Mesenchymal stem cell (in vitro differentiated cells and primary cell): ENCODE measurements at regions not wholly inside any gene's neighbourhood (a gene's known extent, or its start where the extent isn't known, plus 50 kb on each side); places are given as distances from the start of the nearest gene placed in this dataset.

Source experiments
- DNase-seq: peaks from one replicate; pipeline ENCODE4 v3.0.0-alpha.2; 2013
- H2AFZ ChIP-seq: one replicate; pipeline ENCODE4 v1.6.1; 2013; ENCODE audit warnings: low read depth, mild to moderate bottlenecking, control low read depth, inconsistent platforms, low read length, moderate library complexity
- H2AK5ac ChIP-seq: 2 replicates; pipeline ENCODE4 v1.6.1; 2013; ENCODE audit warnings: low read length, moderate library complexity, mild to moderate bottlenecking, inconsistent platforms; ENCODE audit not compliant: severe bottlenecking
- H2BK120ac ChIP-seq: one replicate; pipeline ENCODE4 v1.6.1; 2013; ENCODE audit warnings: low read depth, mild to moderate bottlenecking, inconsistent platforms, low read length, moderate library complexity
- H2BK12ac ChIP-seq, 2 experiments: one replicate each; pipeline ENCODE4 v1.6.1; 2013; ENCODE audit warnings: inconsistent platforms in 2 of 2, low read length in 2 of 2, mild to moderate bottlenecking in 2 of 2, moderate library complexity in 2 of 2, control low read depth in 1 of 2
- H2BK15ac ChIP-seq: one replicate; pipeline ENCODE4 v1.6.1; 2013; ENCODE audit warnings: mild to moderate bottlenecking, low read depth, inconsistent platforms; ENCODE audit not compliant: poor library complexity, severe bottlenecking
- H2BK5ac ChIP-seq: 2 replicates; pipeline ENCODE4 v1.6.1; 2013; ENCODE audit warnings: low read depth, mild to moderate bottlenecking, low read length, control low read depth, inconsistent platforms; ENCODE audit not compliant: poor library complexity, severe bottlenecking
- H3K14ac ChIP-seq, 2 experiments: one replicate each; pipeline ENCODE4 v1.6.1; 2013; ENCODE audit warnings: inconsistent platforms in 2 of 2, low read length in 2 of 2, control low read depth in 1 of 2, mild to moderate bottlenecking in 1 of 2, moderate library complexity in 1 of 2
- H3K18ac ChIP-seq, 2 experiments: one replicate each; pipeline ENCODE4 v1.6.1; 2013; ENCODE audit warnings: inconsistent platforms in 2 of 2, low read length in 2 of 2, control low read depth in 1 of 2, low read depth in 1 of 2, mild to moderate bottlenecking in 1 of 2
- H3K23ac ChIP-seq, 2 experiments: one replicate each; pipeline ENCODE4 v1.6.1; 2013; ENCODE audit warnings: inconsistent platforms in 2 of 2, low read length in 2 of 2, mild to moderate bottlenecking in 2 of 2, moderate library complexity in 2 of 2, control low read depth in 1 of 2
- H3K27ac ChIP-seq: 2 replicates; pipeline ENCODE4 v1.5.1; 2013; ENCODE audit warnings: mild to moderate bottlenecking, moderate library complexity, low read length, control low read depth, inconsistent platforms; ENCODE audit not compliant: poor library complexity, severe bottlenecking
- H3K27me3 ChIP-seq, 2 experiments: 2 replicates each; pipeline versions ENCODE4 v1.6.1 to v1.7.0; 2013; ENCODE audit warnings: low read length in 2 of 2, mild to moderate bottlenecking in 2 of 2, moderate library complexity in 2 of 2, control low read depth in 1 of 2, inconsistent platforms in 1 of 2; ENCODE audit not compliant: control insufficient read depth in 1 of 2, insufficient read depth in 1 of 2
- H3K36me3 ChIP-seq, 2 experiments: 2 replicates each; pipeline versions ENCODE4 v1.6.1 to v1.7.0; 2013; ENCODE audit warnings: low read length in 2 of 2, control low read depth in 1 of 2, inconsistent platforms in 1 of 2, low read depth in 1 of 2, mild to moderate bottlenecking in 1 of 2; ENCODE audit not compliant: insufficient read depth in 2 of 2, control insufficient read depth in 1 of 2
- H3K4ac ChIP-seq, 2 experiments: one replicate each; pipeline ENCODE4 v1.6.1; 2013; ENCODE audit warnings: inconsistent platforms in 2 of 2, low read length in 2 of 2, mild to moderate bottlenecking in 2 of 2, moderate library complexity in 2 of 2, control low read depth in 1 of 2, low read depth in 1 of 2
- H3K4me1 ChIP-seq: 2 replicates; pipeline ENCODE4 v1.6.1; 2013; ENCODE audit warnings: low read depth, low read length, control low read depth; ENCODE audit not compliant: control insufficient read depth, insufficient read depth
- H3K4me2 ChIP-seq: 2 replicates; pipeline ENCODE4 v1.6.1; 2013; ENCODE audit warnings: low read length, mild to moderate bottlenecking, inconsistent platforms; ENCODE audit not compliant: poor library complexity, severe bottlenecking
- H3K4me3 ChIP-seq, 2 experiments: 2 replicates each; pipeline versions ENCODE4 v1.5.1 to v1.7.0; 2013; ENCODE audit warnings: low read length in 2 of 2, mild to moderate bottlenecking in 2 of 2, control low read depth in 1 of 2, low read depth in 1 of 2; ENCODE audit not compliant: insufficient read depth in 1 of 2
- H3K79me1 ChIP-seq: replicated peaks from 2 replicates; pipeline ENCODE4 v1.6.1; 2013; ENCODE audit warnings: mild to moderate bottlenecking, control low read depth, low read length, inconsistent platforms; ENCODE audit not compliant: poor library complexity, severe bottlenecking
- H3K9ac ChIP-seq: 2 replicates; pipeline ENCODE4 v1.7.0; 2013; ENCODE audit warnings: mild to moderate bottlenecking, low read length, moderate library complexity
- H3K9me3 ChIP-seq: 2 replicates; pipeline ENCODE4 v1.7.0; 2013; ENCODE audit warnings: mild to moderate bottlenecking, low read length; ENCODE audit not compliant: control insufficient read depth
- H4K8ac ChIP-seq: one replicate; pipeline ENCODE4 v1.6.1; 2013; ENCODE audit warnings: inconsistent platforms, mild to moderate bottlenecking, low read length, moderate library complexity
- H4K91ac ChIP-seq: one replicate; pipeline ENCODE4 v1.6.1; 2013; ENCODE audit warnings: mild to moderate bottlenecking, low read length, inconsistent platforms
- WGBS: methylation state at CpG from one replicate; pipeline ENCODE4 v1.1.7; 2013; ENCODE audit warnings: mixed read lengths; 5-methylcytosine and 5-hydroxymethylcytosine counted together

DNA sequence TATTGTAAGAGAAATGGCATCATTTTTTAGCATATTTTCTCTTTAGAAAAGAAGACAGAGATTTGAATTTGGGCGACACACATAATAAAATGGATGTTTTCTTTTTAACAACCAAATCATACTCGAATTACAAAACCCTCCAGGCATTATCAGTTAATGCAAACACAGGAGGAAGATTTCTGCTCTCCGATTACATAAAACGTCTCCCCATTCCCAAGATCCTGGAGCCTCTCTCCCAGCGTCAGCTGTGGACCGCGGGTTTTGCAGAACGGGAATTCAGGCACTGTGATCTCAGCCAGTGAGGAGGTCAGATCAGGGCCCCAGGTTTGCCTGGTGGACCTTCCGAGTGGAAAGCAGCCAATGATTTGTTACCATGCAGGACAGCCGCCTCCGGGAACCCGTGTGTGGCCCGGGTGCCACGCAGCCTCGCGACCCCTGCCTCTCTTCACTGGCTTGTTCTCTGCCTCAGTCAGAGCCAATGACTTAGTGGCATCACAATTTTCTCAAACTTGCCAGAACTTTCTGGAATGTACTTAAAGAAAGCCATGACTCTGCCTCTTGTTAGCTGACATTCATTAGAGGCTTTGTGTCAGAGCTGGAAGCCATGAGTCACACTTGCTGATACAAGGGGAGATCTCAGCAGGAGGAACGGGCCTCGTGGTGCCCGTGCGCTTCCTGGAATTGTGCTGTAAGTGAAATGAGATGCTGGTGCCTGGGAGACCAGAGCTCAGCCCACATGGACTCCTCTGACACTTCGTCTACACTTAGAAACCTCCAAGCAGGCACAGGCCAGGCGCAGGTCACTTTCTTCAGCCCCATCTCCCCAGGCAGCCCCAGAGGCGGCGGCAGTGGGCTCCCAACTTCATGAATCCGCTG lies 246.1 kb downstream of the KLF6 start:
- peak overlapping the region in 1 of 2 experiments; percentile 19 for H3K14ac ChIP-seq
- peak overlapping the region; percentile 94 for H2AK5ac ChIP-seq
- H2BK5ac ChIP-seq: peak overlapping the region; percentile 91
- H3K4ac ChIP-seq: peak overlapping the region in 1 of 2 experiments; percentile 70
- peak overlapping the region in 1 of 2 experiments; percentile 8 for H3K4me3 ChIP-seq
- peak overlapping the region; percentile 2 for H3K4me2 ChIP-seq
- H3K9me3 ChIP-seq: no peaks in the 10 kb centered on the region
- H3K9ac ChIP-seq: peak overlapping the region; percentile 36
- H3K23ac ChIP-seq: no peak overlapping the region
- peak overlapping the region; percentile 93 for H3K27ac ChIP-seq
- H3K4me1 ChIP-seq: peaks cover 27% of the 10 kb centered on the region
- H2BK12ac ChIP-seq: peak overlapping the region; percentile 70 to 86
- no peaks in the 10 kb centered on the region for H3K36me3 ChIP-seq
- DNase-seq: peak; percentile 95
- H3K18ac ChIP-seq: peak overlapping the region; percentile 58 to 89
- 74% methylated on average over 25 of the region's 25 CpGs for WGBS
- peak overlapping the region; percentile 46 for H2AFZ ChIP-seq
- no peaks in the 10 kb centered on the region for H3K27me3 ChIP-seq
- H3K79me1 ChIP-seq: peaks cover 2% of the 10 kb centered on the region
- peak overlapping the region; percentile 76 for H4K8ac ChIP-seq
- H2BK120ac ChIP-seq: peak overlapping the region; percentile 29
- peak overlapping the region; percentile 60 for H2BK15ac ChIP-seq
- H4K91ac ChIP-seq: peak overlapping the region; percentile 57

DNA sequence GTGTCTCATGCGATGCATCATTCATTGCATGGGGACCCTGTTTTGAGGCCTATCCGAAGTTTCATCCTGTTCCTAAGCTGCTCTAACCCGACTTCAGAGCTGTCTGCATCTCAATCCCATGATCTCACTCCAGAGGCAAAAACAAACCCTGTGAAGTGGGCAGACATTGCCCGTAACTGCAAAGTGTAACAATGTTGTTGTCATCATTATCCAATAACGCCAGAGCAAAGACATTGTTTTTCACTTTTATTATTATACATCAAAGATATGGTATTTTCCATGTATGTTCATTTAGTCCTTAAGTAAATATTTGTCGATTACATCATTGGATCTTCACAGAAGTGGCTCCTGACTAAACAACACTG lies 246.7 kb downstream of the KLF6 start:
- H2AFZ ChIP-seq: no peak overlapping the region
- H3K23ac ChIP-seq: no peak overlapping the region
- H3K14ac ChIP-seq: no peak overlapping the region
- peak overlapping the region; percentile 0 to 61 for H2BK12ac ChIP-seq
- peak overlapping the region; percentile 85 for H2AK5ac ChIP-seq
- H3K4me1 ChIP-seq: peaks cover 29% of the 10 kb centered on the region
- H3K4me3 ChIP-seq: no peak overlapping the region
- H2BK120ac ChIP-seq: no peak overlapping the region
- H3K27ac ChIP-seq: peak overlapping the region; percentile 93
- peak overlapping the region in 1 of 2 experiments; percentile 59 for H3K4ac ChIP-seq
- WGBS: 72% methylated on average over 4 of the region's 6 CpGs
- peak overlapping the region; percentile 48 for H4K8ac ChIP-seq
- peaks cover 2% of the 10 kb centered on the region for H3K79me1 ChIP-seq
- H3K9me3 ChIP-seq: no peaks in the 10 kb centered on the region
- peak overlapping the region; percentile 33 for H2BK5ac ChIP-seq
- no peak overlapping the region for H3K9ac ChIP-seq
- no peak overlapping the region for H3K4me2 ChIP-seq
- H3K36me3 ChIP-seq: no peaks in the 10 kb centered on the region
- peak overlapping the region; percentile 35 for H4K91ac ChIP-seq
- DNase-seq: peak; percentile 58
- peak overlapping the region; percentile 37 for H2BK15ac ChIP-seq
- no peaks in the 10 kb centered on the region for H3K27me3 ChIP-seq
- H3K18ac ChIP-seq: peak overlapping the region in 1 of 2 experiments; percentile 58

DNA sequence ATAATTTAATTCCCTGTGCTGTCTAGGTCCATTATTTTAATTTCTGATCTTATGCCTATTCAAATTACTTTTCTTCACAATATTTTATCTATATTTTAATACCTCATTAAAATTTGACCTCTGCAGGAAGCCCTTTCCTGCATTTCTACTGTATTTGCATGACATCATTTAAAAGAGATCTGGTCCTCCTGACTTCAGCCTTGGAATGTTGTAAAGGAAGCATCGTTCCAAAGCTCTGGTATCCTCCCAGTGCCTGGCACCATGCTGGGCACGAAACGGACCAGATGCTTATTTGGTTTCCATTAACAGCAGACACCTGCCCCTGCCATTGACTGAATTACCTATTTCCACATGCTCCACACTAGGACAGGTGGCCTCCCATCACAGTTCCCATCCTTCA lies 247.5 kb downstream of the KLF6 start:
- H2BK5ac ChIP-seq: no peak overlapping the region
- H3K36me3 ChIP-seq: no peaks in the 10 kb centered on the region
- no peak overlapping the region for H2BK120ac ChIP-seq
- no peak overlapping the region for H3K9ac ChIP-seq
- H2AK5ac ChIP-seq: peak overlapping the region; percentile 85
- H4K8ac ChIP-seq: no peak overlapping the region
- peak overlapping the region in 1 of 2 experiments; percentile 60 for H2BK12ac ChIP-seq
- no peak overlapping the region for H3K4ac ChIP-seq
- H2AFZ ChIP-seq: no peak overlapping the region
- no peak overlapping the region for H3K4me2 ChIP-seq
- no peak overlapping the region for H3K4me3 ChIP-seq
- no peak overlapping the region for H3K14ac ChIP-seq
- no peaks in the 10 kb centered on the region for H3K27me3 ChIP-seq
- no peak for DNase-seq
- peaks cover 2% of the 10 kb centered on the region for H3K79me1 ChIP-seq
- H3K18ac ChIP-seq: no peak overlapping the region
- no peak overlapping the region for H4K91ac ChIP-seq
- peak overlapping the region; percentile 93 for H3K27ac ChIP-seq
- H3K9me3 ChIP-seq: no peaks in the 10 kb centered on the region
- WGBS: 85% methylated on average over 3 of the region's 3 CpGs
- no peak overlapping the region for H2BK15ac ChIP-seq
- peaks cover 35% of the 10 kb centered on the region for H3K4me1 ChIP-seq
- no peak overlapping the region for H3K23ac ChIP-seq

DNA sequence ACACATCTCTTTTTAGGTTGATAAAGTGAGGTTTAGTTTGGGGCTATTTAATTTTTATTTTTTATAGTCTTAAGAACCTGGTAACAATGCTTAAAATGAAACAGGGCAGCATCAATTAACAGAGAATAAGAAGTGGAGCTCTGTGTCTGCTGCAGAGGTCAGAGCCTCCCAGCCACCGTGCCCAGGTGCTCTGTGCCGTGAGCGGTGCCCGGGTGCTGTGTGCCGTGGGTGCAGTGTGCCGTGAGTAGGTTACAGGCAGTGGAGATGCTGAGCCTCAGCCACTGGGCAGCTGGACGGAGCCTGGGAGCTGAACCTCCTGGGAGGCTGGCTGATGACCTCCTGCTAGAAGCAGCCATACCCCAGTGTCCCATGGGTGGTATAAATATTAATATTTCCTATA lies 250.0 kb downstream of the KLF6 start:
- no peak overlapping the region for H3K9ac ChIP-seq
- peak overlapping the region; percentile 47 for H2AK5ac ChIP-seq
- H2BK5ac ChIP-seq: no peak overlapping the region
- no peak overlapping the region for H3K4me3 ChIP-seq
- H3K27ac ChIP-seq: no peak overlapping the region
- H2BK12ac ChIP-seq: no peak overlapping the region
- H3K4me1 ChIP-seq: peaks cover 39% of the 10 kb centered on the region
- peaks cover 1% of the 10 kb centered on the region for H3K79me1 ChIP-seq
- H4K91ac ChIP-seq: peak overlapping the region; percentile 83
- DNase-seq: no peak
- H3K14ac ChIP-seq: peak overlapping the region in 1 of 2 experiments; percentile 75
- H3K23ac ChIP-seq: peak overlapping the region in 1 of 2 experiments; percentile 51
- H2BK120ac ChIP-seq: no peak overlapping the region
- no peaks in the 10 kb centered on the region for H3K27me3 ChIP-seq
- no peak overlapping the region for H3K4me2 ChIP-seq
- H3K4ac ChIP-seq: no peak overlapping the region
- 97% methylated on average over 7 of the region's 7 CpGs for WGBS
- no peak overlapping the region for H2BK15ac ChIP-seq
- H3K18ac ChIP-seq: peak overlapping the region in 1 of 2 experiments; percentile 78
- H3K9me3 ChIP-seq: no peaks in the 10 kb centered on the region
- H3K36me3 ChIP-seq: no peaks in the 10 kb centered on the region
- no peak overlapping the region for H2AFZ ChIP-seq
- no peak overlapping the region for H4K8ac ChIP-seq
